A673 (cell line): ENCODE measurements at regions not wholly inside any gene's neighbourhood (a gene's known extent, or its start where the extent isn't known, plus 50 kb on each side); places are given as distances from the start of the nearest gene placed in this dataset.

Experiments used
- BruUV-seq: library from RNA; stranded (reverse); fragments of 400-500 nt; replicated peaks from 2 replicates; lab custom pipeline; 2021; lab: Mats Ljungman, UMichigan
- CTCF ChIA-PET: fragments of 300-600 bp; sonication (Branson Sonifier 250); formaldehyde crosslinking; loops from one replicate; lab custom pipeline; 2022; ENCODE audit warnings: antibody characterized with exemption; lab: Charles Lee
- POLR2A ChIA-PET: fragments of 300-600 bp; sonication (Branson Sonifier 250); formaldehyde crosslinking; loops from one replicate; lab custom pipeline; 2022; ENCODE audit warnings: antibody characterized with exemption; ENCODE audit not compliant: low non-redundant PET; lab: Charles Lee
- DNase-seq: peaks from one replicate; pipeline ENCODE4 v3.0.0-alpha.2; 2015; ENCODE audit warnings: low spot score
- H3K27ac ChIP-seq: fragments of 200-600 bp; sonication (generic); 2 replicates; pipeline ENCODE4 v1.5.1; 2016; ENCODE audit warnings: mixed run types, low read depth, mild to moderate bottlenecking, mixed read lengths, antibody characterized with exemption, low read length; ENCODE audit not compliant: poor library complexity, severe bottlenecking
- H3K27me3 ChIP-seq: fragments of 200-600 bp; sonication (generic); replicated peaks from 2 replicates; pipeline ENCODE4 v1.6.1; 2017; ENCODE audit warnings: mixed run types, low read depth, mild to moderate bottlenecking, mixed read lengths, antibody characterized with exemption, low read length; ENCODE audit not compliant: insufficient read depth, poor library complexity
- H3K36me3 ChIP-seq: fragments of 200-600 bp; sonication (generic); 2 replicates; pipeline ENCODE4 v1.6.1; 2016; ENCODE audit warnings: mixed run types, mild to moderate bottlenecking, mixed read lengths, antibody characterized with exemption, low read length; ENCODE audit not compliant: insufficient read depth, poor library complexity, severe bottlenecking
- H3K4me1 ChIP-seq: fragments of 200-600 bp; sonication (generic); 2 replicates; pipeline ENCODE4 v1.6.1; 2017; ENCODE audit warnings: mixed run types, mild to moderate bottlenecking, mixed read lengths, antibody characterized with exemption, low read length; ENCODE audit not compliant: insufficient read depth, poor library complexity, severe bottlenecking
- H3K4me3 ChIP-seq: fragments of 200-600 bp; sonication (generic); 2 replicates; pipeline ENCODE4 v1.5.1; 2016; ENCODE audit warnings: low read depth, mixed run types, mild to moderate bottlenecking, mixed read lengths, low read length; ENCODE audit not compliant: poor library complexity, severe bottlenecking
- H3K9me3 ChIP-seq: fragments of 200-600 bp; sonication (generic); 2 replicates; pipeline ENCODE4 v1.6.1; 2016; ENCODE audit warnings: mixed run types, low read depth, mild to moderate bottlenecking, mixed read lengths, antibody characterized with exemption, low read length; ENCODE audit not compliant: poor library complexity, severe bottlenecking
- EZH2 ChIP-seq: fragments of 200-600 bp; sonication (generic); IDR thresholded peaks from 2 replicates; pipeline ENCODE4 v1.6.1; 2017; ENCODE audit warnings: borderline replicate concordance, low read depth, mild to moderate bottlenecking, mixed read lengths, antibody characterized with exemption, low read length; ENCODE audit not compliant: poor library complexity, severe bottlenecking
- intact Hi-C: fragments of 100-400 bp; cut with micrococcal nuclease; formaldehyde crosslinking; loops from one replicate; pipeline ENCODE4 v1.10.0; 2022; ENCODE audit not compliant: unreplicated experiment
- TF ChIP-seq, protein P1 (sequence below): fragments of 300-800, 200-600 bp; sonication (generic); conservative IDR thresholded peaks from 2 replicates; pipeline ENCODE4 v1.5.1; 2017; ENCODE audit warnings: low read depth, mild to moderate bottlenecking, antibody characterized with exemption, low read length, moderate library complexity, mixed read lengths

DNA sequence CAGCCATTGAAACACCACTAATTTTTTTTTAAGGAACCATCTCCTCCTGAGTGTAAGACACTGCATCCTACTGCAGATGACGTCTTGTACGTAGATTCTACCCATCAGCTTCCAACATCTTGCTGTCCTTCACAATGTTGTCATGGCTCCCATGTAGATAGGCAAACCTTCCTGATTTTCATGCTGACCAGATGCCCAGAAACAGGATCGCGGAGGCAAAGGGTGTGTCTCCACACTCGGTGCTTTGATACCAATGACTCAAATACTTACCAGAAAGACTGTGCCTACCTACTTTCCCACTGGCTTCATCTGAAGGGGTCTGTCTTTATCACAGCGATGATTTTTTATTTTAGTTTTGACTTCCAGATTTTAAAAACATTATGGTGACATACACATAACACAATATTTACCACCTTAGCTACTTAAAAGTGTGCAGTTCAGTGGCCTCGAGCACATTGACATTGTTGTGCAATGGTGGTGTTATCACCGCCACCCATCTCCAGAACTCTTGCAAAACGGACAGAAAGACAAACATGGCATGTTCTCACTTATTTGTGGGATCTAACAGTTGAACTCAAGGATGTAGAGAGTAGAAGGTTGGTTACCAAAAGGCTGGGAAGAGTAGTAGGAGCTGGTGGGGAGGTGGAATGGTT lies 94.0 kb upstream of the PEG3 start:
- Histone ChIP-seq H3K9me3 (no peaks in the 10 kb centered on the region), H3K27ac (no peak overlapping the region), H3K4me1 (no peaks in the 10 kb centered on the region), H3K4me3 (no peak overlapping the region), H3K36me3 (no peaks in the 10 kb centered on the region), H3K27me3 (no peaks in the 10 kb centered on the region)
- intact Hi-C loops = no loop called here
- no peak for DNase-seq
- CTCF ChIA-PET = no interaction called here
- BruUV-seq = no TSS peak
- TF ChIP-seq, protein P1, sequence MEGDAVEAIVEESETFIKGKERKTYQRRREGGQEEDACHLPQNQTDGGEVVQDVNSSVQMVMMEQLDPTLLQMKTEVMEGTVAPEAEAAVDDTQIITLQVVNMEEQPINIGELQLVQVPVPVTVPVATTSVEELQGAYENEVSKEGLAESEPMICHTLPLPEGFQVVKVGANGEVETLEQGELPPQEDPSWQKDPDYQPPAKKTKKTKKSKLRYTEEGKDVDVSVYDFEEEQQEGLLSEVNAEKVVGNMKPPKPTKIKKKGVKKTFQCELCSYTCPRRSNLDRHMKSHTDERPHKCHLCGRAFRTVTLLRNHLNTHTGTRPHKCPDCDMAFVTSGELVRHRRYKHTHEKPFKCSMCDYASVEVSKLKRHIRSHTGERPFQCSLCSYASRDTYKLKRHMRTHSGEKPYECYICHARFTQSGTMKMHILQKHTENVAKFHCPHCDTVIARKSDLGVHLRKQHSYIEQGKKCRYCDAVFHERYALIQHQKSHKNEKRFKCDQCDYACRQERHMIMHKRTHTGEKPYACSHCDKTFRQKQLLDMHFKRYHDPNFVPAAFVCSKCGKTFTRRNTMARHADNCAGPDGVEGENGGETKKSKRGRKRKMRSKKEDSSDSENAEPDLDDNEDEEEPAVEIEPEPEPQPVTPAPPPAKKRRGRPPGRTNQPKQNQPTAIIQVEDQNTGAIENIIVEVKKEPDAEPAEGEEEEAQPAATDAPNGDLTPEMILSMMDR = no peak
- no peak for TF ChIP-seq EZH2
- POLR2A ChIA-PET = no interaction called here

DNA sequence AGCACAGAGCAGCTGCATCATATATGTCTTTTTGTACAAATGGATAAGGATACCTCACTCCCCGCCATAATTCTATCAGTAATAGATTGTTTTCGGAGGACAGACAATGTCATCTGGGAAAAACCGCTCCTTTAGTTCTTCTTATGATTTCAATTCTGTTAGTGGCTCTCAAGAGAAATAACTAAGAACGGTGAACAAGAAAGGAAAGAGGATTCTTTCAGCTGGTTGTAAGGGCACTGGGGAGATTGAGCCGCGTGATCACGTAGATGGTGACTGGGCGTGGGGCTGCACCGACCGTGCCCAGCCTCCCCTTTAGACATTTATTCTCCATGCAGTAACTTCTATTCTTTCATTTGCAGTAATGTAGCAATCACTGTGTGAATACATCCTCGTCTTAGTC lies 99.4 kb upstream of the PEG3 start:
- TF ChIP-seq EZH2 = no peak
- TF ChIP-seq, protein P1 = no peak
- DNase-seq = no peak
- Histone ChIP-seq H3K9me3 (peaks cover 3% of the 10 kb centered on the region), H3K27me3 (no peaks in the 10 kb centered on the region), H3K36me3 (no peaks in the 10 kb centered on the region), H3K27ac (no peak overlapping the region), H3K4me1 (no peaks in the 10 kb centered on the region), H3K4me3 (no peak overlapping the region)
- ChIA-PET POLR2A (no interaction called here), CTCF (no interaction called here)
- intact Hi-C loops = no loop called here
- no TSS peak for BruUV-seq

DNA sequence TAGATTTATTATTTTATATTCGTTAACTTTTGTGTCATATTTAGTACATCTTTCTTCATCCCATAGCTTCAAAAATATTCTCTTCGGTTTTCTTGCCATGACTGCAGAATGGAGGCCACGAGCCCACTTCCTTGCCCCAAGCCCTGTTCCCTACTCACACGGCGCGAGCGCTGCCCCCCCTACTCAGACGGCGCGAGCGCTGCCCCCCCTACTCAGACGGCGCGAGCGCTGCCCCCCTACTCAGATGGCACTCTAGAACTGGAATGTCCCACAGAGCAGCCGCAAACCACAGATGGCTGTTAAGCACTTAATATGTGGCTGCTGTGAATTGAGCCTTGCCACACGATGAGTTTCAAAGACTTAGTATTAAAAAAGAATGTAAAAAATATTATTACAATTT lies 102.2 kb upstream of the PEG3 start:
- intact Hi-C loops = no loop called here
- Histone ChIP-seq H3K4me1 (no peaks in the 10 kb centered on the region), H3K9me3 (peaks cover 3% of the 10 kb centered on the region), H3K27ac (no peak overlapping the region), H3K4me3 (peak overlapping the region; percentile 33), H3K27me3 (no peaks in the 10 kb centered on the region), H3K36me3 (no peaks in the 10 kb centered on the region)
- no TSS peak for BruUV-seq
- TF ChIP-seq, protein P1 = no peak
- TF ChIP-seq EZH2 = no peak
- ChIA-PET CTCF (no interaction called here), POLR2A (no interaction called here)
- DNase-seq = peak; percentile 44
